Chondrocyte (in vitro differentiated cells): ENCODE measurements at regions not wholly inside any gene's neighbourhood (a gene's known extent, or its start where the extent isn't known, plus 50 kb on each side); places are given as distances from the start of the nearest gene placed in this dataset.

ENCODE experiments used
- DNase-seq: peaks from one replicate; pipeline ENCODE4 v3.0.0; 2021; ENCODE audit warnings: mixed read lengths, low spot score
- H3K27ac Mint-ChIP-seq: one replicate; pipeline ENCODE4 v1.8.0; 2021; ENCODE audit warnings: mild to moderate bottlenecking, moderate library complexity, mixed read lengths; ENCODE audit not compliant: unreplicated experiment
- H3K27me3 Mint-ChIP-seq: 2 replicates; pipeline ENCODE4 v1.8.0; 2021; ENCODE audit warnings: low read depth, mixed read lengths
- H3K36me3 Mint-ChIP-seq: 2 replicates; pipeline ENCODE4 v1.8.0; 2021; ENCODE audit warnings: low read depth, mixed read lengths
- H3K4me1 Mint-ChIP-seq: 2 replicates; pipeline ENCODE4 v1.8.0; 2021; ENCODE audit warnings: low read depth, mild to moderate bottlenecking, mixed read lengths
- H3K4me3 Mint-ChIP-seq: one replicate; pipeline ENCODE4 v1.8.0; 2021; ENCODE audit warnings: mild to moderate bottlenecking, moderate library complexity, mixed read lengths; ENCODE audit not compliant: unreplicated experiment
- H3K9me3 Mint-ChIP-seq: 2 replicates; pipeline ENCODE4 v1.8.0; 2021; ENCODE audit warnings: low read depth, mixed read lengths
- CTCF ChIP-seq: fragments of 200-600 bp; sonication (generic); IDR thresholded peaks from 2 replicates; pipeline ENCODE4 v1.5.0; 2021; ENCODE audit warnings: antibody characterized with exemption, mild to moderate bottlenecking, moderate library complexity

GRCh38 chr3:74546426-74546825 is 68.0 kb downstream of the CNTN3 start:
- no peak for TF ChIP-seq CTCF
- DNase-seq = no peak
- Mint-ChIP-seq H3K36me3 (no peaks in the 10 kb centered on the region), H3K4me3 (no peak overlapping the region), H3K4me1 (no peaks in the 10 kb centered on the region), H3K27me3 (no peaks in the 10 kb centered on the region), H3K9me3 (peaks cover 2% of the 10 kb centered on the region), H3K27ac (no peak overlapping the region)

GRCh38 chr3:74542441-74542840 is 72.0 kb downstream of the CNTN3 start:
- no peak overlapping the region for H3K4me3 Mint-ChIP-seq
- H3K36me3 Mint-ChIP-seq = no peaks in the 10 kb centered on the region
- no peak for TF ChIP-seq CTCF
- DNase-seq = no peak
- peaks cover 22% of the 10 kb centered on the region for H3K4me1 Mint-ChIP-seq
- H3K9me3 Mint-ChIP-seq = no peaks in the 10 kb centered on the region
- no peaks in the 10 kb centered on the region for H3K27me3 Mint-ChIP-seq
- H3K27ac Mint-ChIP-seq = no peak overlapping the region

GRCh38 chr3:74539876-74540275 is 74.6 kb downstream of the CNTN3 start:
- Mint-ChIP-seq H3K27ac (no peak overlapping the region), H3K4me3 (no peak overlapping the region), H3K9me3 (no peaks in the 10 kb centered on the region), H3K27me3 (no peaks in the 10 kb centered on the region), H3K4me1 (peaks cover 32% of the 10 kb centered on the region), H3K36me3 (no peaks in the 10 kb centered on the region)
- TF ChIP-seq CTCF = no peak
- DNase-seq = no peak

- H3K4me1 Mint-ChIP-seq = peaks cover 37% of the 10 kb centered on the region
- no peak overlapping the region for H3K4me3 Mint-ChIP-seq
- no peaks in the 10 kb centered on the region for H3K9me3 Mint-ChIP-seq
- DNase-seq = no peak
- H3K27ac Mint-ChIP-seq = no peak overlapping the region
- H3K27me3 Mint-ChIP-seq = no peaks in the 10 kb centered on the region
- TF ChIP-seq CTCF = no peak
- no peaks in the 10 kb centered on the region for H3K36me3 Mint-ChIP-seq
These were observed 75.8 kb downstream of the CNTN3 start for GRCh38 chr3:74538669-74539068.

- Mint-ChIP-seq H3K4me3 (no peak overlapping the region), H3K36me3 (no peaks in the 10 kb centered on the region), H3K27me3 (no peaks in the 10 kb centered on the region), H3K27ac (peak overlapping the region; percentile 1), H3K9me3 (no peaks in the 10 kb centered on the region), H3K4me1 (peaks cover 41% of the 10 kb centered on the region)
- DNase-seq = no peak
- no peak for TF ChIP-seq CTCF
These were observed 76.6 kb downstream of the CNTN3 start for GRCh38 chr3:74537857-74538256.
